ENCODE measurements at regions not wholly inside any gene's neighbourhood (a gene's known extent, or its start where the extent isn't known, plus 50 kb on each side); places are given as distances from the start of the nearest gene placed in this dataset.
"Not testable (repeated sequence)": the region's sequence is repeated elsewhere in the genome, so short reads cannot be mapped to it uniquely, and the experiment has no call there.

DNA sequence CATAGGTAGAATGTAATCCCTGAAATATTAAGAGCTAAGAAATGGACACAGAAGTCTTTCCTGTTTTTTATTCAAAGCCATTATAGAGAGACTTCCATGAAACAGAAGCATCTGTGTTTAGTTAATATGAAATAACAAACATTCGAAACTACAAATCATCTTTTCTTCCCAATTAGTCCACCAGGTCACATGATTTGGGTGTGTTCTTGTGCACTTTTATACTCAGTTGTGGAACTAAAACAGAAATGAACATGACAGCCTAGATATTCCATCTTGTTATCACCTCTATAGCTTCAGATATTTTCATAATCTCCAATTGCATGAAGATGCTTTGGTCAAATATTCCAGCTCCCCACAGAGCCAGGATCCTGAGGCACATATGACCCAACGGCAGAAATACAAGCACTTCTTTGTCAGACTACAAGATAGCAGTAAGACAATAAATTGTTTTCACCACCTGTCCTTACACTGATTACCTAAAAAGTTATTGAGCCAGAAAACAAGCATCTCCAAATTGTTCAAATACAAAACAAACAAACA lies 116.8 kb upstream of the BEND6 start:
- DNase-seq, result no peak

DNA sequence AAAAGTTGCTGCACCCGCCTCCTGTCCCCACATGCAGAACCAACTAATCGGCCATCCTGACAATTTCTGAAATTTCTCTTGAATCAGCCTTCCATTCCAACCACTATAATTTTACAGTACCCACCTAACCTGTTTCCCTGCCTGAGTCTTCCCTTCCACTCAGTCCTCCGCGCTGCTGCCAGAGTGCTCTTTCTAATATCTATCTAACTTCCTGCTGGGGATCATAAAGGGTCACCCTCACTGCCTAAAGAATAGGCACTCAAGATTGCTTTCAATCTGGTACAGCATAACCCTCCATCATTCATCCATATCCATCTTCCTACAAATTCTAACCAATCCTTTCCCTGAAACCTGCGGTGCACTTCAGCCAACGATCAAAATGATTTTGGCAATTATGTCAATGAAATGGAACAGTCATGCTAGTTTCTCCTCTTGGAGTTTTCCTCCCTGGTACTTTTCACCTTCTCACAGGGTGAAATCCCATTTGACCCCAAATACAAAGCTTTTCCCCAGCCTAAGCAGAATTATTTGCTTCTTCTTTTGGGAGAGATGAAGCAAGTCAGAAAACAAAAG lies 117.5 kb upstream of the BEND6 start:
- DNase-seq, result no peak

DNA sequence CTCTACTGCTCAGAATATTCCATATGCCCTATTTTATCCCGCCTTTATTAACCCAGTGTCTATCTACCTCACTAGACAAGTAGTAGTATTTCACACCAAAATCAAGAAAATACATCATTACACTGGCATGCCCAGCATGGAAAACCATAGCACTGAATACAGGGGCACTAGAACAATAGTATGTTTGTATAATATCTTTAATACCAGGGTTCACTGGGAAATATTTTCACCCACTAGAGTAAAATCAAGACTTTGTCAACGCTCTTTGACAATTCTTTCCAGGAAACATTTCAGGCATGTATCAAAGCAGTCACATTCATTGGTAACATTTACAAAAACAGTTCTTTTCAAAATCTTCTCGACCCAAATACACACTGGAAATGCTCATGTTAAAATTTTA lies 119.3 kb upstream of the BEND6 start:
- no peak for DNase-seq

DNA sequence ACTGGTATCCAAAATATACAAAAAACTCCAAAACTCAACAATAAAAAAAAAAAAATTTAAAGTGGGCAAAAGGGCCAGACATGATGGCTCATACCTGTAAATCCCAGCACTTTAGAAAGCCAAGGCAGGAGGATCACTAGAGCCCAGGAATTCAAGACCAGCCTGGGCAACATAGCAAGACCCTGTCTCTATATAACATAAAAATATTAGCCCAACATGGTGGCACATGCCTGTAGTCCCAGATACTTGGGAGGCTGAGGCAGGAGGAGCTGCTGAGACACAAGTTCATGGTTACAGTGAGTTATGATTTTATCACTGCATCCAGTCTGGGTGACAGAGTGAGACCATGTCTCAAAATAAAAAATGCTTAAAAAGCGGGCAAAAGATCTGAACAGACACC lies 121.0 kb upstream of the BEND6 start:
- DNase-seq, result no peak

DNA sequence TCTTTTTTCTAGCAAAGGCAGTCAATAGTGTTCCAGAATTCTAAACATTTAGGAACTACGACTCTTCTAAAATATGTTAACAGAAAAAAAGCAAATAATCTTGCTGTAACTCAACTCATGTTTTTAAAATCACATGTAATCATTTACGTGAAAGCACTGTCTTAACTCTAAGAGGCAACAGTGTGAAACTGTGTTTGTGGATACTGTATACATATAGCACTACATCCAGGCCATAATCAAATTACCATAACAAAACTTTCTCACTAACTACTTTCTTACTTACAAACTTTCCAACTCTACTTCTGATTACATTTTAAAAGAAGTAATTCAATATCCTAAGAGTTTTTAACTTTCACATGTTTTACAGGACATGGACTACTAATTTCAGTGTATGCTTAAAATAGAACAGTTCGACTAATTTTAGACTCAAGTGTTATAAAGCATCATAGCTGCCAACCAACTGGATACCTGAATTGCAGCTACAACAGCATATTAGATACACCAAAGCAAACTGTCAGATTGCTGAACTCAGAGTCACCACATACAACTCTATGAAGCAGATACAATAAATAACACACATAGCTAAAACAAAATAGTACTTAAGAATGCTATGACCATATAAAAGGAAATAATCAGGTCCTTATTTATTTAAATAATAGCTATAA lies 121.6 kb upstream of the BEND6 start:
- DNase-seq, result no peak

DNA sequence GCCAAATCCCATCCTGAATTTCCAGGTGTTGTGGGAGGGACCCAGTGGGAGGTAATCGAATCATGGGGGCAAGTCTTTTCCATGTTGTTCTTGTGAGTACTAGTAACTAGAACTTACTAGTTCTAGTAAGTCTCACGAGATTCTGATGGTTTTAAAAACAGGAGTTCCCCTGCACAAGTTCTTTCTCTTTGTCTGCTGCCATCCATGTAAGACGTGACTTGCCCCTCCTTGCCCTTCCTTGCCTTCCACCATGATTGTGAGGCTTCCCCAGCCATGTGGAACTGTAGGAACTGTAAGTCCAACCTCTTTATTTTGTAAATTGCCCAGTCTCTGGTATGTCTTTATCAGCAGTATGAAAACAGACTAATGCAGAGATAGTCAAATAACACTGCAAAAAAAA lies 122.7 kb upstream of the BEND6 start:
- DNase-seq, result no peak

DNA sequence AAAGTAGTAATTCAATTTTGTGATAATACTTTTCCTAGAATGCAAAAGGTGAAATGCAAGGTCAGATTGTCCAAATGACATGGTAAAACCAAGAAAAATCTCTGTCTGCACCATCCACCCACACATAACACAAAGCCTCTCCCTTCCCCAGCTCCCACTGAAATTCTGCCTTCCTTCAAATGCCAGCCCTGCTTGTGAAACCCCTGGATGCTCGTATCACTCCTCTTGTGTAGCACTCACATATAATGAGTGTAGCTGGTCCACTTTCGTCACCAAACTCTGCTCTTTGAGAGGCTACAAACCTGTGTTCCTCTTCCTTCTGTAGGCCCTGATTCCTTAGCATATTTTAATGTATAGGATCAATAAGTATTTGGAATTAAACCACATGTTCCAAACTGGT lies 123.6 kb upstream of the BEND6 start:
- no peak for DNase-seq

DNA sequence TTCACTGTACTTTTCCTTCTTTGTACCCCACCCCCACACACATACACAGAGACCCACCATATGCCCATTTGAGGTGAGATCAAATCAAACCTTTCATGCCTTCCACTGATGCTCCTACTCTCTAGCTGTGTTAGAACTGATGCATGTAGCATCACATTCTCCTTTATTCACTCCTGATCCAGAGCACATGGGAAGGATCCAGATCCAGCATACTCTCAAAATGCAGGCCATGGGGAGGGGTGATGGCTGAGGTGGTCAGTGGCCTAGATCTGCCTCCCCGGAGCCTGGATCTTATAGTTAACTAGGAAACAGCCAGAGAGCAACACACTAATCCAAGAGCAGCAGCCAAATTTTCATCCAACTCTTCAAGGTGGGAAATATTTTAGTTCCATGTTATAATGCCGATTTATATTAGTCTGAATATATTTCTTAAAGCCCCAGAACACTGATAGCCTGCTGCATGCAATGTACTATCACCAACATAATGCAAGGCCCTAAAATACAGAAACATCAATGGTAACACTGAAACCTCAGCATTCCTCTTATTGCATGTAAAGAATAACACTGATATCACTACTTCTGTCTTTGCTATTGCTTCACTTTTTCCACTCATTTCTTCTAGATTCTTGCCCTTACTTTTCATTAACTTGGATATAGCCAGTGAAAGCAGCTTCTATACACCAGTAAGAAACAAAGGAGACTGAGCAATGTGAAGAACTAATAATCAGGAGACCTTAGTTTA lies 126.8 kb upstream of the BEND6 start:
- DNase-seq, result no peak

DNA sequence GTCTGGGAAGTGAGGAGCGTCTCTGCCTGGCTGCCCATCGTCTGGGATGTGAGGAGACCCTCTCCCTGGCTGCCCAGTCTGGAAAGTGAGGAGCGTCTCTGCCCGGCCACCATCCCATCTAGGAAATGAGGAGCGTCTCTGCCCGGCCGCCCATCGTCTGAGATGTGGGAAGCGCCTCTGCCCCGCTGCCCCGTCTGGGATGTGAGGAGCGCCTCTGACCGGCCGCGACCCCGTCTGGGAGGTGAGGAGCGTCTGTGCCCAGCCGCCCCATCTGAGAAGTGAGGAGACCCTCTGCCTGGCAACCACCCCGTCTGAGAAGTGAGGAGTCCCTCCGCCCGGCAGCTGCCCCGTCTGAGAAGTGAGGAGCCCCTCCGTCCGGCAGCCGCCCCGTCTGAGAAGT lies 130.5 kb upstream of the BEND6 start:
- not testable (repeated sequence) for DNase-seq

DNA sequence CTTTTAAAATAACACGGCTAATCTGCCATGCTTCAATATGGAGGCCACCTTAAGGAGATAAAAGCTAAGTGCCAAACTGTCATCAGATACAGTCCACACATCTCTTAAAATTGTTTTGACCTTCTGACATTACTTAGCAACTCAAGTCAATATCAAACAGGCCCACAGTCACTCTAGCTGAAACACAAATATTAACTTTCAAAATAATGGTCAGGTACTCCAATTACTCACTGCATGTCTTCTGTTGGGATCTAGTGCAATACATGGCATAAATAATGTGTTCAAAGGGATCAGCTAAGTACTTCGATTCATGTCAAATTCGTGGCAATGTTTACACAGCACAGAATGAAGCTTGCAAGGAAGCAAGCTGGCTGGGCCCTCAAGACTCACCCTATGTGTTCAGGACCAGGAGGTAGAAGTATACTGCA lies 133.9 kb upstream of the BEND6 start:
- no peak for DNase-seq

DNA sequence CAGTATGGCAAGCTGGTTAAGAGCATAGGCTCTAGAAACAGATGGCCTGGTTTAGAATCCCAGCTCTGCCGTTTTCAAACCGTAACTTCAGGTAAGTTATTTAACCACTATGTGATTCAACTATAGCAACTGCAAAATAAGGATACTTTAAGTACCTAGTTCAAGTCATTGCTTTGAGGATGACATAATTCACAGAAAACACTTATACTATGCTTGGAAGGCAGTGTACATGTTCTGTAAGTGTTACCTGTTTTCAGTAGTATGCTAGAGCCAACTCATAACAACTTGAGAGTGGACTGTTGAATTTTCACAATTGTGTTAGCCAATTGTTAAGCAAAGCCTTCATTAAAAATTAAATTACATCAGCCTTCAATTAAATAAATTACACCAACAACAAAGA lies 134.8 kb upstream of the BEND6 start:
- no peak for DNase-seq

DNA sequence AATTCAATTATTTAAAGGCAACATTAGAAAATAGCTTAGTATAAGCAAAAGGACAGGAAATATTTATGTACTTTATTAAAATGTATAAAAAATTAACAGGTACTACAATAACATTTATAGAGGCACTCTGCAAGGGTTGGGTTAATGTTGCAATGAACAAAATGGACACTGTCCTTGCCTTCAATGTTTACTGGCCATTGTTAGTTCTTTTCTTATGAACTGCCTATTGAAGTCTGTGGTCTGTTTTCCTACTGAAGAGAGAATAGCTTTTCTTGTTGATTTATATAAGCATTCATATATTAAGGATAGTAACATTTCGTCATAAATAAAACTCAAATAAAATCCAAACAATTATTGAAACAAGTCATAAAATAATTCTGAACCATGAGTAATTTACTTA lies 135.3 kb upstream of the BEND6 start:
- DNase-seq, result no peak

DNA sequence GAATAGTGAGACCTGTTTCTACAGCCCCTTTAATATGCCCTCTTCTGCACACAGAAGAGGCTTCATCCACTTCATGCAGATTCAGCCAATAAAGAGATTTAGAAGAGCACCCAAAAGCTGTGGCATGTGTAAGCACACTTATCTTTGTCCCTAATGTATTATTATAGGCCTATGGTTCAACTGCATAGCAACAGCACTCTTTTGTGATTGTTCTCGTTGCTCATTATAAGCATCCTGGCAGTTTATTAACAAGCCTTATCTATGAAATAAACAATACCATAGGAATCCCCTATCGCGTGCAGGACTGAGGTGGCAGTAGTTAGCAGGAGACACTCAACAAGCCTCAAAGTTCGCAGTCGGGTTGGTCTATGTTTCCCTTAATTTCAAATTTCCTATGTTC lies 138.5 kb upstream of the BEND6 start:
- DNase-seq, result no peak

DNA sequence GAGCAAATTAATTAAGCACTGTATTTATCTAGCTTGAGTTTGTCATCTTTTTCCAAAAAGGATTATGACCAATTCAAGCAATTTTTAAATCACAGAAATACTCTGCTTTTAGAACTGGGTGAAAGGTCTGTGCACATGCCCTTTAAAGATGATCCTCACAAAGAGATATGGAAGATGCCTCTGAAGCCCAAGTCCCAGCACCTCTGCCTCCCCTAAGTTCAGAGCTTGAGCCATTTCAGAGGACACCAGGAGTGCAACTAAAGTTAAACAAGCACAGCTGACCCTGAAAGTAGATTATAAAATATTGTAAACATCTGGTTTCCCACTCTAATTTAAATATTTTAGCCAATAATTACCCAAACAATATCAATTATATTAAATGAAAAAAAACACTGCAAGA lies 139.5 kb upstream of the BEND6 start:
- no peak for DNase-seq

DNA sequence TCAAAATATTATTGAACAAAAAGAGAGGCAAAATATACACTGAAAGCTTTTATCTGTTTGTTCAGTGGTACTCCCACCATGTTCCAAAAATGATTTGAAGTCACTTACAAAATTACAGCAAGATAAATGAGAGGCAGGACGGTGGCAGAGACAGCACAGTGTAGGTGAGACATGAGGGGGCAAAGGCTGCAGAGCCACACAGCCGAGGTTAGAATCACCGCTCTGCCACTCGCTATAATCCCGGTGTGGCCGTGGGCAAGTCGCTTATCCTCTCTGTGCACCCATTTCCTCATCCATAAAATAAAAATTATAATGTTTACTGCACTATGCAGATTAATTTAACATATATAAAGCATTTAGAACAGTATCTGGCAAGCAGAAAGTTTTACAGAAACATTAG lies 140.1 kb upstream of the BEND6 start:
- no peak for DNase-seq

DNA sequence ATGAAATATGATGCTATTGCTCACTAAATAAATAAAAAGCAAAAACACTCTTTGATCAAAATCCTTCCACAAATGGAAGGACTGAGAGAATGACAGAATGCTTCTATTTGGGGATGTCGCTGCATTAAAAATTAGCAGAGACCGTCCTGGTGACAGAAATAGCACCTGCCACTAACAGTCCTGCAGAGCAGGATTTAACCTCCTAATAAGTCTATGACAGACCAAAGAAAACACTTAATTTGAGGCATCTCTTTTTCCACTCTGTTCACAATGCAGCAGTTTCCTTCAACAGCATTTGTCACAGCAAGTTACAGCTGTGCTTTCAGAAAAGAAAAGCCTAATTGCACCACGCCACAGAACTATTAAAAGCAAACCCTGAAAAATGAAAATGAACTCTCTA lies 140.6 kb upstream of the BEND6 start:
- no peak for DNase-seq

DNA sequence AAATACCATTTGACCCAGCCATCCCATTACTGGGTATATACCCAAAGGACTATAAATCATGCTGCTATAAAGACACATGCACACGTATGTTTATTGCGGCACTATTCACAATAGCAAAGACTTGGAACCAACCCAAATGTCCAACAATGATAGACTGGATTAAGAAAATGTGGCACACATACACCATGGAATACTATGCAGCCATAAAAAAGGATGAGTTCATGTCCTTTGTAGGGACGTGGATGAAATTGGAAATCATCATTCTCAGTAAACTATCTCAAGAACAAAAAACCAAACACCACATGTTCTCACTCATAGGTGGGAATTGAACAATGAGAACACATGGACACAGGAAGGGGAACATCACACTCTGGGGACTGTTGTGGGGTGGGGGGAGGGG lies 142.1 kb upstream of the BEND6 start:
- not testable (repeated sequence) for DNase-seq

DNA sequence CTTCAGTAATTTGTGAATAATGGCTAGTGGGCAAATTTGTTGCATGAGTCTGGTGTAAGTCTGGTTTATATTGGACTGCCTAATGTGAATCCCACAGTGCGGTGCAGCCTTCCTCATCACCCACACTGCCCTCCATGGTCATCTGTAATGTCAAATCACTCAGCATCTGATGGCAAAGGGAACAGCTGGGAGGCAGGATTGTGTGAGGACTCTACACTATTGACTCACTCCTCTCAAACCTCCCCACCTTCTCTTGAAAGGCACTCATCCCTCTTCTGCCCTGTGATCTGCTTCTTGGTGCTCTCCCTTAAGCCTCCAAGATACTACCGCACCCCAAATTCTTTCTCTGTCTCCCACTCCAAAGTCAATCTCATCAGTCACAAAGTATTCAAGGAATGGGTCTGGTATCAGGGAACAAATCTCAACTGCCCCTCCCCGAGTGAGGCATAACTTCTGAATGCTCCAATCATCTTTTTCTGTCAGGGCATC lies 146.0 kb upstream of the BEND6 start:
- no peak for DNase-seq

DNA sequence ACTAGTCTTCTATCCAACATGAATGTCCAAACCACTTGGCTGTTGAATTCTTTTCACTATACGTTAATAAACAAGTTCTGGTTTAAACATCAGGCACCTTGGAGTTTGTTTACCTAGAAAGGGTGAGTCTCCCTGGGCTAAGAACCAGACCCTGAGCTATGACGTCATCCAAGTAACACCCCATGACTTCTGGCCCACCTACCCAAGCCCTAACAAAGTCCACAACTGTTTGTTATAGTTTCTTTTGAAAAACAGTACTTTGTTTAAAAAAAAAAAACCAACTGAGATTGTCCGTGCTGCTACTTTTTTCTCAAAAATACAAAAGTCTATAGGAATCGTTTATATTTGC lies 146.9 kb upstream of the BEND6 start:
- DNase-seq, result no peak

DNA sequence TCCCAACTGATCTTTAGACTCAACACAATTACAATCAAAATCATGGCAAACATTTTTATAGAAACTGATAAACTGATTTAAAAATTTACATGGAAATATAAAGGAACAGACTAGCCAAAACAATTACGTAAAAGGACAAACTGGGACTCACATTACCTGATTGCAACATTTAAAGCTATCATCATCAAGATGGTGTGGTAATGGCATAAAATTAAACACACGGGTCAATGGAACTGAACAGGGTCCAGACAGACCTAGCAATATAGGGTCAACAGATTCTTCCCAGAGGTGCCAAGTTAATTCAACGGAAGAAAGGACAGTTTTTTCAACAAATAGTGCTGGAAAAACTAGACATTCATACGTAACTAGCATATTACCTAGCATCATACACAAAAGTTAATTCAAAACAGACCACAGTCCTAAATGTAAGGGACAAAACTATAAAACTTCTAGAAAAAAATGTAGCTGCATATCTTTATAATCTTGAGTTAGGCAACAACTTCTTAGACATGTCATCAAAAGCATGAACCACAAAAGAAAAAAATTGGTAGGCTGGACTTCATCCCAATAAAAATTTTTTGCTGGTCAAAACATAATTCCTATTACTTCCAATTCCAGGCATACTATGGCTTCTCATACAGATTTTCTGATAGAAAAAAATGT lies 147.4 kb upstream of the BEND6 start:
- DNase-seq, result no peak

DNA sequence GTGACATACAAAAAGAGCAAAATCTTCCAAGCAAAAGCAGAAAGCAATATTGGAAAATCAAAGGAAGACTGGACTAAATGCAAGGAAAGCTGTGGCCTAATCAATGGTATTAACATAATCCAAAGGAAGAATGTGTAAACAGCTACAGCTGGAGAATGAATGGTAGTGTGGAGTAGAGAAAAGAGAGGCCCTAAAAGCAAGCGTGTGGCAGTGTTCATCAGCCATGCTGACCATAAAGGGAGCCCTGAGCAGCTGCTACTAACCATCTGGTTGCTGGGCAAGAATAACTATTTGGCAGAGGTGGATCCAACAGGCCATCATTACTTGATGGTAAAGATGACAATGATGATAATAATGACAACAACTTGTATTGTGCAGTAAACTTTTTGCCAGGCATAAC lies 148.5 kb upstream of the BEND6 start:
- DNase-seq, result no peak

DNA sequence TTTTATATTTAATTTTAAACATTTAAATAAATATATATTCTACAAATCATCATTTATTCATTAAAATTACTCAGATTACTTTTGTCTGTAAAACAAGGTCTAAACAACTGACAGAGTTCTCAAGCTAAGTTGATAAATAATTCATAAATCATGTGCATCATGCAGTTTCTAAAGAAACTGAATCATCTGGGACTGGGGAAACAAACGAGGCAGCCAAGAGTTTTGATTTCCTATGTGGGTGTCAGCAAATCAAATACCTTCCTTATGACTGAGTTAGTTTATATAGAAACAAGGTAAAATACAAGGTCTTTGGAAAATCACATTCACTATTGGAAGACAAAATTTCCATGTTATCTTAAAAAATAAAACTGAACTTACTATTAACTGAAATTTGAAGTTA lies 149.9 kb upstream of the BEND6 start:
- no peak for DNase-seq

DNA sequence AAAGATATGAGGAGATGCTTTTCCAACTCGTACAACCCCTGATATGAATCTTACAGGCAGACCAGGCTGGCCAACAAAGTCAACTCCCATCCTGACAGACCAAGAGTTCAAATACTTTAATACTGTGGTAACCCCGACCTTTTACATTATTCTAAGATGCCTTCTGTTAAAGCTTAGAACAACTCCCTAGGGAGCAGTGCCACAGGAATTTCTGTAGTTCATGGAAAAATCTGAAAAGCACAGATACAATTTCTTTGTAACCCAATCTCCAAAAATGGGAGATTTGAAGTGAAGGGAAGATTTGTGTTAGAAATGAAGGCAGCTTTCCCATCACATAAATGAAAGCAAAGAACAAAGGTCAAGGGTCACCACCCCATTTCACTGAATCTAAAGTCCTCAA lies 151.3 kb upstream of the BEND6 start:
- no peak for DNase-seq

DNA sequence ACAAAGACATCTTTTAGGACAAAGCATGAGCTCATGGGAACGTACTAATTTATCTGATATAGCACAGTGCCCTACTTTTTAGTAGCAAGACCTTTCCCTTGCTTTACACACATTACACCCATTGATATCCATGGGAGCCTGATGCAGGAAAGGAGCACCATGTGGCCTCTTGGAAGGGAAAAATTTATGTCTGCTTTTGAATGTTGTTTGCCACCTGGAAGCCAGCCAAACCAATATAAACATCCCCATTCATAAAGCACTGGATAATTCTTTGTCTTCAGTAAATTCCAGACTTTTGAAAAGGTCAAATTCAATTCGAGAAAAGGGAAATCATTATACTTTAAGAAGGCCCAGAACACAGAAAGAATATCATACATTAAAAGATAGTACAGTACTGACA lies 152.3 kb upstream of the BEND6 start:
- DNase-seq, result no peak

Data from SIG-M5 (cell line).